MCF 10A (cell line): ENCODE measurements at regions not wholly inside any gene's neighbourhood (a gene's known extent, or its start where the extent isn't known, plus 50 kb on each side); places are given as distances from the start of the nearest gene placed in this dataset.

Source experiments
- BruUV-seq: library from RNA; stranded (reverse); fragments of 400-500 nt; replicated peaks from 2 replicates; lab custom pipeline; 2021; lab: Mats Ljungman, UMichigan
- CTCF ChIA-PET: fragments of 300-600 bp; sonication (Branson Sonifier 250); formaldehyde crosslinking; extraction: SDS; loops from one replicate; lab custom pipeline; 2021; ENCODE audit warnings: antibody characterized with exemption, inconsistent platforms; lab: Yijun Ruan, JAX
- POLR2A ChIA-PET: fragments of 300-600, 350-650 bp; sonication (Branson Sonifier 250); formaldehyde crosslinking; extraction: SDS; loops from one replicate; lab custom pipeline; 2020; ENCODE audit warnings: antibody characterized with exemption, inconsistent platforms; lab: Yijun Ruan, JAX
- DNase-seq: peaks from one replicate; pipeline ENCODE4 v3.0.0-alpha.2; 2018; ENCODE audit not compliant: unreplicated experiment
- H3K27ac Mint-ChIP-seq: one replicate; pipeline ENCODE4 v1.8.0; 2022; ENCODE audit warnings: mild to moderate bottlenecking, low read depth, mixed read lengths; ENCODE audit not compliant: unreplicated experiment
- H3K27me3 Mint-ChIP-seq: one replicate; pipeline ENCODE4 v1.8.0; 2022; ENCODE audit warnings: mixed read lengths; ENCODE audit not compliant: insufficient read depth, unreplicated experiment
- H3K36me3 Mint-ChIP-seq: one replicate; pipeline ENCODE4 v1.8.0; 2022; ENCODE audit warnings: mild to moderate bottlenecking, moderate library complexity, mixed read lengths; ENCODE audit not compliant: insufficient read depth, unreplicated experiment
- H3K4me1 Mint-ChIP-seq: one replicate; pipeline ENCODE4 v1.8.0; 2022; ENCODE audit warnings: mixed read lengths; ENCODE audit not compliant: insufficient read depth, unreplicated experiment
- H3K4me3 Mint-ChIP-seq: one replicate; pipeline ENCODE4 v1.8.0; 2022; ENCODE audit warnings: mild to moderate bottlenecking, moderate library complexity, mixed read lengths; ENCODE audit not compliant: unreplicated experiment
- H3K9me3 Mint-ChIP-seq: one replicate; pipeline ENCODE4 v1.8.0; 2022; ENCODE audit warnings: mixed read lengths; ENCODE audit not compliant: unreplicated experiment
- intact Hi-C: fragments of 100-400 bp; cut with micrococcal nuclease; formaldehyde crosslinking; loops from 2 replicates; pipeline ENCODE4 v1.14.1; 2022
- TF ChIP-seq, protein P1 (sequence below): fragments of 200-600 bp; IDR thresholded peaks from one replicate; pipeline ENCODE4 v1.8.0; 2022; ENCODE audit warnings: antibody characterized with exemption, mild to moderate bottlenecking; ENCODE audit not compliant: unreplicated experiment

- no peaks in the 10 kb centered on the region for H3K4me1 Mint-ChIP-seq
- H3K4me3 Mint-ChIP-seq, result no peak overlapping the region
- POLR2A ChIA-PET, result no interaction called here
- CTCF ChIA-PET, result interaction anchor here (0.9 to 1.0 kb wide), 3 partner anchors 10 to 43 kb away, joined by 3 read pairs; no protein-coding TSS in a partner anchor
- intact Hi-C loops, result no loop called here
- DNase-seq, result no peak
- TF ChIP-seq, protein P1, sequence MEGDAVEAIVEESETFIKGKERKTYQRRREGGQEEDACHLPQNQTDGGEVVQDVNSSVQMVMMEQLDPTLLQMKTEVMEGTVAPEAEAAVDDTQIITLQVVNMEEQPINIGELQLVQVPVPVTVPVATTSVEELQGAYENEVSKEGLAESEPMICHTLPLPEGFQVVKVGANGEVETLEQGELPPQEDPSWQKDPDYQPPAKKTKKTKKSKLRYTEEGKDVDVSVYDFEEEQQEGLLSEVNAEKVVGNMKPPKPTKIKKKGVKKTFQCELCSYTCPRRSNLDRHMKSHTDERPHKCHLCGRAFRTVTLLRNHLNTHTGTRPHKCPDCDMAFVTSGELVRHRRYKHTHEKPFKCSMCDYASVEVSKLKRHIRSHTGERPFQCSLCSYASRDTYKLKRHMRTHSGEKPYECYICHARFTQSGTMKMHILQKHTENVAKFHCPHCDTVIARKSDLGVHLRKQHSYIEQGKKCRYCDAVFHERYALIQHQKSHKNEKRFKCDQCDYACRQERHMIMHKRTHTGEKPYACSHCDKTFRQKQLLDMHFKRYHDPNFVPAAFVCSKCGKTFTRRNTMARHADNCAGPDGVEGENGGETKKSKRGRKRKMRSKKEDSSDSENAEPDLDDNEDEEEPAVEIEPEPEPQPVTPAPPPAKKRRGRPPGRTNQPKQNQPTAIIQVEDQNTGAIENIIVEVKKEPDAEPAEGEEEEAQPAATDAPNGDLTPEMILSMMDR, result no peak
- no peak overlapping the region for H3K27ac Mint-ChIP-seq
- H3K9me3 Mint-ChIP-seq, result no peaks in the 10 kb centered on the region
- H3K36me3 Mint-ChIP-seq, result no peaks in the 10 kb centered on the region
- BruUV-seq, result no TSS peak
- no peaks in the 10 kb centered on the region for H3K27me3 Mint-ChIP-seq
Measured at GRCh38 chr2:153004627-153005026, 286.2 kb downstream of the ARL6IP6 start.

DNA sequence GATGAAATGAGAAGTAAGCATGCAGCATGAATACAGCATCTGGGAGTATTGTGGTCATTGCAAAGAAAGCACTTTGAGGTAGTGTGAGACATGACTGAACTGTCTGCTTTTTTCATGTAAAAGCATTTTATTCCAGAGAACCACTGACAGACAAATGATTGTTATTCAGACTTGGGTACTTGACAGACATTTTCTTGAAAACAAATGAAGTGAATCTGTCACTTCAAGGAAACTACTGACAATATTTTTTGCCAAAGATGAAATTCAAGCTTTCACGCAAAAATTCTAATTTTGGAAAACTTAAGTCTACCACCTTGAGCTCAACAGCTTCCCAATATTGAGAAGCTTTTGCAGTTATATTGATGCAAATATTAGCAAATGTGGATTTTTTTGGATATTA lies 255.7 kb downstream of the ARL6IP6 start:
- Mint-ChIP-seq H3K4me3 (no peak overlapping the region), H3K27me3 (no peaks in the 10 kb centered on the region), H3K9me3 (peaks cover 8% of the 10 kb centered on the region), H3K4me1 (no peaks in the 10 kb centered on the region), H3K36me3 (no peaks in the 10 kb centered on the region), H3K27ac (no peak overlapping the region)
- no TSS peak for BruUV-seq
- POLR2A ChIA-PET, result interaction anchor here (1.1 kb wide), 1 partner anchor 85 kb away, joined by 3 read pairs; no protein-coding TSS in a partner anchor
- CTCF ChIA-PET, result no interaction called here
- DNase-seq, result no peak
- TF ChIP-seq, protein P1, result no peak
- intact Hi-C loops, result no loop called here

GRCh38 chr2:152971685-152972084 lies 253.3 kb downstream of the ARL6IP6 start:
- H3K36me3 Mint-ChIP-seq, result no peaks in the 10 kb centered on the region
- TF ChIP-seq, protein P1, result no peak
- POLR2A ChIA-PET, result no interaction called here
- no TSS peak for BruUV-seq
- H3K27me3 Mint-ChIP-seq, result no peaks in the 10 kb centered on the region
- no peak overlapping the region for H3K4me3 Mint-ChIP-seq
- CTCF ChIA-PET, result no interaction called here
- H3K4me1 Mint-ChIP-seq, result no peaks in the 10 kb centered on the region
- DNase-seq, result no peak
- no peak overlapping the region for H3K27ac Mint-ChIP-seq
- H3K9me3 Mint-ChIP-seq, result peaks cover 8% of the 10 kb centered on the region
- intact Hi-C loops, result no loop called here

DNA sequence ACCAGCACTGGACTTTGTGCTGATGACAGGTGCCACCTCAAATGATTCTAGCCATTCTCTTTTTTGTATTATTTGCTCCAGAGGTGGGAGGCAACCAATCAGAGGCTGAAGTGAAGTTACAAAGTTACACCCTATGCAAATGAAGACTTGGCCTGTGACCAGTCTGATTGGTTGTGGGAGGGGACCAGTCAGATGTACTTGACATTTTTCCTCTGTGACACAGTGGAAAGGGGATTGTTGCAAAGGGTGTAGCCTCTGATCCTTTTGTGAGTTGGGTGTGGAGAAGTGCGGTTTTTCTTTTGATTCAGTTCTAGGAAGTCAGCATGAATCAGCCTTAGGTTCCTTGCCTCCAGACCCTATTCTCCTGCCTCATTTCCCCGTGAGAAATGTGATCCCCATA lies 244.0 kb downstream of the ARL6IP6 start:
- no peak for DNase-seq
- Mint-ChIP-seq H3K4me1 (no peaks in the 10 kb centered on the region), H3K9me3 (no peaks in the 10 kb centered on the region), H3K27me3 (no peaks in the 10 kb centered on the region), H3K36me3 (no peaks in the 10 kb centered on the region), H3K27ac (no peak overlapping the region), H3K4me3 (no peak overlapping the region)
- intact Hi-C loops, result no loop called here
- ChIA-PET POLR2A (interaction anchor here (0.6 kb wide), 1 partner anchor 19 kb away, joined by 4 read pairs; no protein-coding TSS in a partner anchor), CTCF (no interaction called here)
- BruUV-seq, result no TSS peak
- TF ChIP-seq, protein P1, result no peak
